ENCODE measurements at regions not wholly inside any gene's neighbourhood (a gene's known extent, or its start where the extent isn't known, plus 50 kb on each side); places are given as distances from the start of the nearest gene placed in this dataset.

DNA sequence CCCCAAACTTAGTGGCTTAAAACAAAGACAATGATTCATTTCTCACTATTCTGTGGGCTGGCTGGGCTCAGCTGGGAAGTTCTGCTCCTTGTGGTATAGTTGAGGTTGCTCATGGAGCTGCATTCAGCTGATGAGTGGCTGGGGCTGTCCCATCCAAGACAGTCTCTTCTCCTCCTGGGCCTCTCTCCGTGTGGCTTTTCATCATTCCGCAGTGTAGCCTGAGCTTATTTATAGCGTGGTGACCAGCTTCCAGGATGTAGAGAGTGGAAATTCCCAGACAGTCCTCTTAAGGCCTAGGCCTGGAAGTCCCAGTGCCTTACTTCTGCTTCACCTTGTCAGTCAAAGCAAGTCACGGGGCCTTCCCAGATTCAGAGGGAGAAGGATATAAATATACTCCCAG is 136.7 kb upstream of the DAZL start:
- TF ChIP-seq FOXK2 (IDR thresholded peaks at IDR 0.05) (no peak), NFRKB (IDR thresholded peaks at IDR 0.05) (no peak), FOXM1 (IDR thresholded peaks at IDR 0.05; ENCODE audit: borderline replicate concordance) (no peak), SP1 (IDR thresholded peaks at IDR 0.05) (no peak), LEF1 (IDR thresholded peaks at IDR 0.05; ENCODE audit: borderline replicate concordance) (no peak), ZNF384 (IDR thresholded peaks at IDR 0.05) (no peak), BHLHE40 (IDR thresholded peaks at IDR 0.05; ENCODE audit: borderline replicate concordance) (no peak), ELF4 (IDR thresholded peaks at IDR 0.05) (no peak), ARNT (IDR thresholded peaks at IDR 0.05) (no peak), SUZ12 (IDR thresholded peaks at IDR 0.05) (no peak), TARDBP (IDR thresholded peaks at IDR 0.05) (no peak), L3MBTL2 (conservative IDR thresholded peaks at IDR 0.05) (no peak), HDGF (IDR thresholded peaks at IDR 0.05; ENCODE audit: borderline replicate concordance) (no peak)

Data from HEK293T (cell line).